ENCODE measurements at regions not wholly inside any gene's neighbourhood (a gene's known extent, or its start where the extent isn't known, plus 50 kb on each side); places are given as distances from the start of the nearest gene placed in this dataset.
A peak's percentile ranks its signal among the peaks of the same experiment; 100 is the strongest.

DNA sequence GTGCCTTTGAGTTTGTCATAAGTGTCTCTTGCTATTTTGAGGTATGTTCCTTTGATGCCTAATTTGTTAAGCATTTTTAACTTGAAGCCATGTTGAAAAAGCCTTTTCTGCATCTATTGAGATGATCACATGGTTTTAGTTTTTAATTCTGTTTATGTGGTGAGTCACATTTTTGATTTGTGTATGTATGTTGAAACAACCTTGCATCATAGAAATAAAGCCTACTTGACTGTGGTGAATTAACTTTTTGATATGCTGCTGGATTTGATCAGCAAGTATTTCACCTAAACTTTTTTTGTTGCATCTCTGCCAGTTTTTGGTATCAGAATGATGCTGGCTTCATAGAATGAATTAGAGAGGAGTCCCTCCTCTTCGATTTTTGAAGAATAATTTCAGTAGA lies 469.7 kb downstream of the CDH2 start:
- no peak for DNase-seq (ENCODE audit: low spot score in 2 of 2)
- FAIRE-seq, result no peak

- DNase-seq (ENCODE audit: low spot score in 2 of 2), result no peak
- no peak for FAIRE-seq
Measured at GRCh38 chr18:27704736-27705361, 472.1 kb downstream of the CDH2 start.

DNA sequence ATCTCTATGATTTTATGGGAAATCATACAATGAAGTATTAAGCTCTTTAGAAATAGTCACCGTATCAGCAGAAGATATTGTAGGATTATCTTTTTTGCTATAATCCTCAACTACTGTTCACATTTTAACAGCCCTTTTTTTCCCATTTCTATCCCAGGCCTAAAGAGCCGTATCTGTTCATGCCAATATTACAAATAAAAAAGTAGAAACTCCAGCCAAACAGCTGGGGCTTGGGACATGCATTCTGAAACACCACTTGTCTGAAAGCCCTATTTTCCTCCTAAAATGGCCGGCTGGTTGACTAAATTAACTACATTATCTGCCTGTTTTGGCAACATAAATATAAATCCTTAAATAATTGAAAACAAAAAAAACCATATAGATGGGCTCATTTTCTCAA lies 477.8 kb downstream of the CDH2 start:
- DNase-seq (ENCODE audit: low spot score in 2 of 2) (no peak), FAIRE-seq (no peak)

DNA sequence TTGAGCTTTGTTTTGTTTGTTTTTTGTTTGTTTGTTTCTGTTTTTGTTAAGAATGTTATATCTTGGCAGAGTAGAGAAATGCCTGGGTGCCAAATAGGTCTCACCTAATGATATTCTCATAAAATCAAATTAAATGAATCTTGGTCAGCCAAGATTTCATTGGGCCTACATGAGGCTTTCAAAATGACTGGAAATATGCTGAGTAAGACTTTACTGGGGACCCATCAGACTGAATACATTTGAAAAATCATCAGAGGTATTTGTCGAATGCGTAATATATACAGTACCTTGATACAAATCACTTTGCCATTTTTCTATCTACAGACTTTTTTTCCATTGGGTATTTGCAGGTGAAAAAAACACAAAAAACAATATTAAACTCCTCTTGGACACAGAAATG lies 480.8 kb downstream of the CDH2 start:
- no peak for DNase-seq (ENCODE audit: low spot score in 2 of 2)
- no peak for FAIRE-seq

DNA sequence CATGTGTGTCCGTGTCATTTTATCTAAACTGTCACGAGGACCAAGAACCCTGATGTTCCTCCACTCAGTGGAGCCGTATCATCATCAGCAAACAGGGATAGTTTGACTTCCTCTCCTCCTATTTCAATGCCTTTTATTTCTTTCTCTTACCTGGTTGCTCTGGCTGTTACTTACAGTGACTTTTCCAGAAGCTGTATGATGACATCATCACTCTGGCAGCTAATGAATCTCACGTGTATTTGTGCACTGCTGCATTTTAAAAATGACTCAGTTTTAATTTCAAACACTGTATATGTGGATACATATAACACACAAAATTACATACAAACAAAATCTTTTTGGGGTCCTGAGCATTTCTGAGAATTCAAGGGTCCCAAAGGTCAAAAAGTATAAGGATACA lies 481.4 kb downstream of the CDH2 start:
- DNase-seq (ENCODE audit: low spot score in 2 of 2) (no peak), FAIRE-seq (no peak)

DNA sequence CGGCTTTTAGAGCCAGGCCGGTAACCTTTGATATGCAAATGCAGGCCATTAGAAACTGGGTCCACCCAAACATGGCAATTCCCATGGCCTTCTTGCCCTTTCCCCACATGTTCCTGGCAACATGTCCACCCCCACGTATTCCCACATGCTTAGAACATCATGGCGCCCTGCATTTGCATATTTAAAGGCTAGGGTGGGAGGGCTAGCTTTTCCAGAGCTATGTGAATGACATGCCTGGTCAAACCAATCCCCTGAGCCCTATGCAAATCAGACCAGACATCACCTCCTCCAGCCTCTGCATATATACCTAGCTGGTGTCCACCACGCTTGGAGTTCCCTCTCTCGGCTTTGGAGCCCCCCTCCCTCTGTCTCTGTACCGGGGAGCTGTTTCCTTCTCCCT lies 481.9 kb downstream of the CDH2 start:
- DNase-seq (ENCODE audit: low spot score in 2 of 2), result no peak

GRCh38 chr18:27688581-27688980 lies 488.3 kb downstream of the CDH2 start:
- DNase-seq (ENCODE audit: low spot score in 2 of 2) (no peak), FAIRE-seq (peak; percentile 47)

More for the DNA sequence above, 481.9 kb downstream of the CDH2 start:
- no peak for FAIRE-seq

GRCh38 chr18:27687351-27687979 lies 489.5 kb downstream of the CDH2 start:
- FAIRE-seq (peak; percentile 82), DNase-seq (ENCODE audit: low spot score in 2 of 2) (no peak)

- DNase-seq (ENCODE audit: low spot score in 2 of 2) (no peak), FAIRE-seq (no peak)
Measured at GRCh38 chr18:27685807-27686412, 491.0 kb downstream of the CDH2 start.

GRCh38 chr18:27685091-27685490 lies 491.8 kb downstream of the CDH2 start:
- no peak for FAIRE-seq
- DNase-seq (ENCODE audit: low spot score in 2 of 2), result no peak

- DNase-seq (ENCODE audit: low spot score in 2 of 2) (no peak), FAIRE-seq (no peak)
Measured at GRCh38 chr18:27674411-27674810, 489.3 kb upstream of the CHST9 start.

DNA sequence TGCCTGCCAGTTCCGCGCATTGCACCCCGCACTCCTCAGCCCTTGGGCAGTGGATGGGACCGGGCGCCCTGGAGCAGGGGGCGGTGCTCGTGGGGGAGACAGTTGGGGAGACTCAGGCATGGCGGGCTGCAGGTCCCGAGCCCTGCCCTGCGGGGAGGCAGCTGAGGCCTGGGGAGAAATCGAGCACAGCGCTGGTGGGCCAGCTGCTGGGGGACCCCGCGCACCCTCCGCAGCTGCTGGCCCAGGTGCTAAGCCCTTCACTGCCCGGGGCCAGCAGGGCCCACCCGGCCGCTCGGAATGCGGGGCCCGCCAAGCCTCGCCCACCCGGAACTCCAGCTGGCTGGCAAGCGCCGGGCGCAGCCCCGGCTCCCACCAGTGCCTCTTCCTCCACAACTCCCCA lies 488.8 kb upstream of the CHST9 start:
- no peak for DNase-seq (ENCODE audit: low spot score in 2 of 2)
- FAIRE-seq, result no peak

DNA sequence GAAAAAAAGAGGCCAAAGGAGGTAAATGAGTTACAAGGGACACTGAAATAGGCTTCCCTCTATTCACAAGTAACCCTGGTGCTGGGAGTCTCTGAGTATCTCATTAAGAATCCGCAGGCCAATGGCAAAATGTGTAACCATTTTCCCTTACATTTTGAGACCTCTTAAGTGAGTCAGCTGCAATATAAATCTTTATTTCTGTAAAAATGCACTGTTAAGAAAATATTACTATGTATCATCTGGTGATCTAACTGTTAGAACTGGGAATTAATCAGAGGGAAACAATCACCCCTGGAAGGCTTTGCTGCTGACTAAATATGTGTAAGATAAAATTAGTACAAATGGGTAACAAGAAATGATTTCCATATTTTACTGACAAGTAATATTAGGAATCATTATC lies 483.1 kb upstream of the CHST9 start:
- DNase-seq (ENCODE audit: low spot score in 2 of 2), result no peak
- FAIRE-seq, result no peak

- DNase-seq (ENCODE audit: low spot score in 2 of 2), result no peak
- no peak for FAIRE-seq
Measured at GRCh38 chr18:27667064-27667463, 482.0 kb upstream of the CHST9 start.

- DNase-seq (ENCODE audit: low spot score in 2 of 2) (no peak), FAIRE-seq (no peak)
Measured at GRCh38 chr18:27666016-27666415, 480.9 kb upstream of the CHST9 start.

DNA sequence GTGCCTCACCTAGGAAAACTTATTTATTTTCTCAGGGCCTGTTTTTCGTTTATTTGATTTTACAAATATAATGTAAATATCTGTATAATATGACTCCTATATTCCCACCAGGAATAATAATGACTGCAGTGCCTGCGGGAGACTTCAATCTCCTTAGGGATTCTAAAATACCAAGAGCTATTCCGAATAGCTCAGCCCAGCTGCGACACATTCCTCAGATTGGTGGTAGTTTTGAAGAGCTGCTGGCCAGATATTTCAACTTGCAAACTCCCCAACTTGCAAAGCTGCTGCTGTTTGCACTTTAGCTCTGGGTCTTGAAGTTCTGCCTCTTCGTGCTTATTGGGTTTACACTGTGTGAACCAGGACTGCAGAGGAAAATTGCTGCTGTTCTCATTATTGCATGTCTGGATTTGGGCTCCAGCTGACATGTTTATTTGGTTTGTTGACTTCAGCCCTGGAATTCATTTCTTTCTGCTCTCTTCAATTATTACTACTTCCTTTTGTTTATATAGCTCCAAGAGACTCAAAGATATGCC lies 480.2 kb upstream of the CHST9 start:
- no peak for FAIRE-seq
- no peak for DNase-seq (ENCODE audit: low spot score in 2 of 2)

DNA sequence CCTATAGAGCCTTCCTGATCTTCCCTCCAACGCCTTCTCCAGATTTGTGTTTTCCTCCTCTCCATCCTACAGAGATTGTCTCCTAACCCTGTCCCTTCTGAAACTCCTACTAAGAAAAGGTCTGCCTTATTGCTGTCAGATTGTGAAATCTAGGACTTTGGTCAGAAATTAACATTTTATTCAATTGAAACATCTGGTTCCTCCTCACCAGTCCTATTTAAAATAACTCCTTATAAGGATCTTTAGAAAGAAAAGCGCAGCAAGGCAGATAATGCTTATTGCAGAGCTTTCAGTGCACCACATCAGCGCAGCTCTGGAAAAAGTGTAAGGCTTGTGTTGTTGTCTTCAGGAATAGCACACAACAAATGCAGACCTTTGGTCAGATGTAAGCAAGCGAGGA lies 477.8 kb upstream of the CHST9 start:
- DNase-seq (ENCODE audit: low spot score in 2 of 2) (no peak), FAIRE-seq (no peak)

GRCh38 chr18:27662537-27662936 lies 477.4 kb upstream of the CHST9 start:
- FAIRE-seq, result no peak

DNA sequence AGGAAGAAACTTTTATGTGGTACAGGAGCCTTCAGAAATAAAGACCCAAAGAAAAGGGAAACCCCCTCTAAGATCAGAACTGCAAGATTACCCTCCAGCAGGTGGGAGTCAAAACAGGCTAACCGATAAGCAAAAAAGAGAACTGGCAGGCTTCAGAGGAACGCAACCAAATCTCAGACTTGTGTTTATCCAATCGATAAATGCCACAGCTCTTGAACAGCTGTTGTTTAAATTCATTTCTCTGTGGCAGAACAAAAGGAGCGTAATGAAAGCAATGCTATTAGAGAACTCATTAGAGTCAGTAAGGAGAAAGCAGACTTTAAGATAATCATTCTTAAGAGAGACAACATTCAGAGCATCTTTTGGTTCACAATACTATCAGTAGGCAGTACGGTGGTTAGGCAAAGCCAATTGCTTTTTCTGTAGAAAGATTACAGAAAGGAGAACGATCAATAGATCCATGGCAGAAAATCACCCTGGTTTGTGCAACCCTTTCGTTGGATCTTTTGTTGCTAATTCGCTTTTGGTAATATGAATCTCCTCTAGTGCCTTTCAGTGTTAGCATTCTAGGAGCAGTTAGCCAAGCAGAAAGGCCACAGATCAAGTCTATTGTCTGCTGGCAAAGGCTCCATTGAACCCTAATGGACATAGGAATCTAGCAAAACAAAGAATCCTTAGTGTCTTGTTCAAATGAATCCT lies 476.4 kb upstream of the CHST9 start:
- no peak for FAIRE-seq
- no peak for DNase-seq (ENCODE audit: low spot score in 2 of 2)

More at GRCh38 chr18:27662537-27662936, 477.4 kb upstream of the CHST9 start:
- DNase-seq (ENCODE audit: low spot score in 2 of 2), result no peak

GRCh38 chr18:27656905-27657304 lies 471.8 kb upstream of the CHST9 start:
- FAIRE-seq (peak; percentile 56), DNase-seq (ENCODE audit: low spot score in 2 of 2) (no peak)

GRCh38 chr18:27656167-27656778 lies 471.2 kb upstream of the CHST9 start:
- DNase-seq (ENCODE audit: low spot score in 2 of 2), result no peak
- no peak for FAIRE-seq
